GM10248 (cell line): ENCODE measurements at regions not wholly inside any gene's neighbourhood (a gene's known extent, or its start where the extent isn't known, plus 50 kb on each side); places are given as distances from the start of the nearest gene placed in this dataset.
A peak's percentile ranks its signal among the peaks of the same experiment; 100 is the strongest.

Source experiments
- CTCF ChIA-PET: fragments of 300-600 bp; sonication (Branson Sonifier 250); formaldehyde crosslinking; extraction: SDS; loops from one replicate; lab custom pipeline; 2021; ENCODE audit warnings: antibody characterized with exemption; lab: Yijun Ruan, JAX
- POLR2A ChIA-PET: fragments of 350-650 bp; sonication (Branson Sonifier 250); formaldehyde crosslinking; extraction: SDS; loops from one replicate; lab custom pipeline; 2020; ENCODE audit warnings: antibody characterized with exemption; lab: Yijun Ruan, JAX
- DNase-seq: peaks from one replicate; pipeline ENCODE4 v3.0.0; 2012; ENCODE audit errors: extremely low spot score
- TF ChIP-seq, protein P1 (sequence below): IDR thresholded peaks from 2 replicates; pipeline ENCODE4 v1.5.1; 2012; ENCODE audit warnings: mild to moderate bottlenecking, low read depth; ENCODE audit errors: extremely low read depth, missing control alignments, control extremely low read depth

DNA sequence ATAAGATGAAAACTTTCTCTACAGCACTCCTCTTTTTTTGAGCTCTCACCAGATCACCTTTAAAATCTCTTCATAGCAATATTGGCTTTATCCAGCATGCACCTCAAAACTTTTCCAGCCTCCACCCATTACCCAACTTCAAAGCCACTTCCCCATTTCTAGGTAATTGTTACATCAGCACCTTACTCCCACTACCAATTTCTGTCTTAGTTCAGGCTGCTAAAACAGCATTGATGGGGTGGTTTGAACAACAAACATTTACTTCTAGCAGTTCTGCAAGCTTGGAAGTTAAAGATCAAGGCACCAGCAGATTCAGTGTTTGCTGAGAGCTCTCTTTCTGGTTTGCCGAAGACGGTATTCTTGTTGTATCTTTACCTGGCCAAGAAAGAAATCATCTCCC is 114.0 kb upstream of the SLC39A10 start:
- CTCF ChIA-PET, result interaction anchor here (0.9 to 1.7 kb wide), 4 partner anchors 10 to 199 kb away, joined by 3 to 6 read pairs (median 4); no protein-coding TSS in a partner anchor
- POLR2A ChIA-PET, result no interaction called here
- DNase-seq, result no peak
- TF ChIP-seq, protein P1, sequence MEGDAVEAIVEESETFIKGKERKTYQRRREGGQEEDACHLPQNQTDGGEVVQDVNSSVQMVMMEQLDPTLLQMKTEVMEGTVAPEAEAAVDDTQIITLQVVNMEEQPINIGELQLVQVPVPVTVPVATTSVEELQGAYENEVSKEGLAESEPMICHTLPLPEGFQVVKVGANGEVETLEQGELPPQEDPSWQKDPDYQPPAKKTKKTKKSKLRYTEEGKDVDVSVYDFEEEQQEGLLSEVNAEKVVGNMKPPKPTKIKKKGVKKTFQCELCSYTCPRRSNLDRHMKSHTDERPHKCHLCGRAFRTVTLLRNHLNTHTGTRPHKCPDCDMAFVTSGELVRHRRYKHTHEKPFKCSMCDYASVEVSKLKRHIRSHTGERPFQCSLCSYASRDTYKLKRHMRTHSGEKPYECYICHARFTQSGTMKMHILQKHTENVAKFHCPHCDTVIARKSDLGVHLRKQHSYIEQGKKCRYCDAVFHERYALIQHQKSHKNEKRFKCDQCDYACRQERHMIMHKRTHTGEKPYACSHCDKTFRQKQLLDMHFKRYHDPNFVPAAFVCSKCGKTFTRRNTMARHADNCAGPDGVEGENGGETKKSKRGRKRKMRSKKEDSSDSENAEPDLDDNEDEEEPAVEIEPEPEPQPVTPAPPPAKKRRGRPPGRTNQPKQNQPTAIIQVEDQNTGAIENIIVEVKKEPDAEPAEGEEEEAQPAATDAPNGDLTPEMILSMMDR, result no peak

DNA sequence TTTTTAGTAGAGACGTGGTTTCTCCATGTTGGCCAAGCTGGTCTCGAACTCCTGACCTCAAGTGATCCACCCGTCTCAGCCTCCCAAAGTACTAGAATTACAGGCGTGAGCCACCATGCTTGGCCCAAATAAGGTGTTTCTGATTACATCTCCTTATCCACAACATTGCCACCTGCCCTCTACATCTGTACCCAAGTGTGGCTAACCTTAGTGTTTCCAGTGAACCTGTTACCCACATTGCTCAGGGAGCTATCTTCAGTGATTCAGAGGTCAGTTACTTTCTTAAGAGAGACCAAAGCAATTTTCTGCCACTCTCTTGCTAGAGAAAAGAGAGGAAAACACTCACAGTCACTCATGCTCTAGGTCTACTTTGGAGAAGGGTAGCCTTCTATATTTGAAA is 115.0 kb upstream of the SLC39A10 start:
- TF ChIP-seq, protein P1, result no peak
- no peak for DNase-seq
- ChIA-PET POLR2A (no interaction called here), CTCF (interaction anchor here (0.9 to 1.7 kb wide), 5 partner anchors 9 to 200 kb away, joined by 3 to 6 read pairs (median 3); no protein-coding TSS in a partner anchor)

DNA sequence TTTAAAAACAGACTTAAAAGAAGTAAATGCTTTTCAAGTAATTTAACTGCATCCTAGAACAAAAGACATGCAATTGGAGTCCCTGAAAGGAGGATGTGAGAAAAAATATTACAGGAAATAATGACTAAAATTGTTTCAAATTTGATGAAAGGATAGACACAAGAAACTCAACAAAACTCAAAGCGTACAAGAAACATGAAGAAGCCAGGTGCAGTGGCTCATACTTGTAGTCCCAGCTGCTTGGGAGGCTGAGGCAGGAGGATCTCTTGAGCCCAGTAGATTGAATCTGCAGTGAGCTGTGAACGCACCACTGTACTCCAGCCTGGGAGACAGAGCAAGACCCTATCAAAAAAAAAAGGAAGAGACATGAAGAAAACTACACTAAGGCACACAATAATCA is 118.1 kb upstream of the SLC39A10 start:
- TF ChIP-seq, protein P1, result no peak
- ChIA-PET CTCF (interaction anchor here (0.9 to 1.0 kb wide), 3 partner anchors 22 to 41 kb away, joined by 3 read pairs; no protein-coding TSS in a partner anchor), POLR2A (no interaction called here)
- no peak for DNase-seq

DNA sequence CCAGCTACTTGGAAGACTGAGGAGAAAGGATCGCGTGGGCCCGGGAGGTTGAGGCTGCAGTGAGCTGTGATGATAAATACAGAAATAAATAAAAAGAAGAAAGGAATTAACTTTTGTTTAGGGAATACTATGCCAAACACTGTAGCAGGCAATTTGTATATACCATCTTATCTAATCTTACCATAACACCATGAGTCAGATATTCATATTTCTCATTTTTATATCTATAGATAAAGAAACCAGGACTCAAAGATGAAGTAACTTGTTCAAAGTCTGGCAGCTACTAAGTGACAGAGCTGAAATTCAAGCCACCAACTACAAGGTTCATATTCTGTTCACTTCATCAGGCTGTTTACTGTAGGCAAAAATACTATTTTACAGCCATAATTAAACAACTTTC is 119.2 kb upstream of the SLC39A10 start:
- DNase-seq, result no peak
- ChIA-PET POLR2A (no interaction called here), CTCF (interaction anchor here (1.0 kb wide), 1 partner anchor 40 kb away, joined by 3 read pairs; no protein-coding TSS in a partner anchor)
- TF ChIP-seq, protein P1, result no peak

DNA sequence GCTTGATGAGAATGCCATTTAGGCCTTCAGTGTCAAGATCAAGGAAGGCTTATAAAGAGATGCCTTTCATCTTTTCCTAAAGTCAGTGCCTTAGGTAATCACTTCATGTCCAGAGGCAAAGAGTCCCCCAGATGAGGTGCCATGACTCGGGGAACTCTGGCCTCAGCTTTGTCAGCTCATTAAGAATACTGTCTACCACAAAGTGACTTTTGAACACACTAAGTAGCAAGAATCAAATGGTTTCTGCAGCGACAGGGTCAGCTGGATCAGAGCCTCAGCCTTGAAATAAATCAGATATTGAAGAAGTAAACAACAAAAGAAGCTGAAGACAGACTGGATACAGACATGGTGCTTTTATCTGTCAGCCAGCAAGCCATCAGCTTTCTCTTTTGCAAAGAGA is 120.1 kb upstream of the SLC39A10 start:
- CTCF ChIA-PET, result interaction anchor here (1.2 to 1.7 kb wide), 2 partner anchors 10 to 152 kb away, joined by 3 to 7 read pairs; no protein-coding TSS in a partner anchor
- POLR2A ChIA-PET, result no interaction called here
- no peak for DNase-seq

DNA sequence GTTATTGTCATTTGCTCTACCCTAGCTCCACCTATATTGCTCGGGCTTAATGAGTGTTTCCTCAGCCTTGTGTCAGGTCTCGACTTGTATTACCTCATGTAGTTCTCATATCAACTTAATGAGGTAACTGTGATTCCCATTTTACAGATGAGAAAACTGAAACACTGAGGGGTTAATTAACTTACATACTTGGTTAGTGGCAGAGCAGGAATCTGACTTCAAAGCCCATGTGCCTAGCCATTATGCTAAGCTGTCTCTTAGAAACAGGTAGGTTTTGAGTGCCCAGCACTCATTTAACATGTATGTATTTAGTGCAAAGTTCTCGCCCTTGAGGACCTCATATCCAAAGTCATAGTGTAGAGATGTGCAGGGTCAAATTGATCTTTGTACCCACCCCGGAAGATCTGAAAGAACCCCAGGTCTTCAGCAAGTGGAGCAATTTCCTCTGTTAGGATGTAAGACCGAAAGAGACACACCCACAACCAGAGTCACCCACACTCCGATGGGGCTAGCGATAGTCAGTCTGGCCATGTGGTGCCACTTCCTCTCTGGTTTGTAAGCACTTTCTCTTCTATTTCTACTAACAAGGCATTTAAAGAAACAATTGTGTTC is 121.0 kb upstream of the SLC39A10 start:
- ChIA-PET CTCF (interaction anchor here (1.2 to 1.7 kb wide), 2 partner anchors 11 to 153 kb away, joined by 3 to 7 read pairs; no protein-coding TSS in a partner anchor), POLR2A (no interaction called here)
- peak; percentile 61 for DNase-seq
- TF ChIP-seq, protein P1, result no peak

More for the DNA sequence above, 120.1 kb upstream of the SLC39A10 start:
- TF ChIP-seq, protein P1, result no peak
